GM19372 (cell line): ENCODE measurements at regions not wholly inside any gene's neighbourhood (a gene's known extent, or its start where the extent isn't known, plus 50 kb on each side); places are given as distances from the start of the nearest gene placed in this dataset.

Experiments used
- ATAC-seq: cut with Tn5 transposase; IDR thresholded peaks from one replicate; pipeline ENCODE4 v1.9.1; 2021; ENCODE audit warnings: mild to moderate bottlenecking, low read depth, moderate library complexity; ENCODE audit not compliant: unreplicated experiment

DNA sequence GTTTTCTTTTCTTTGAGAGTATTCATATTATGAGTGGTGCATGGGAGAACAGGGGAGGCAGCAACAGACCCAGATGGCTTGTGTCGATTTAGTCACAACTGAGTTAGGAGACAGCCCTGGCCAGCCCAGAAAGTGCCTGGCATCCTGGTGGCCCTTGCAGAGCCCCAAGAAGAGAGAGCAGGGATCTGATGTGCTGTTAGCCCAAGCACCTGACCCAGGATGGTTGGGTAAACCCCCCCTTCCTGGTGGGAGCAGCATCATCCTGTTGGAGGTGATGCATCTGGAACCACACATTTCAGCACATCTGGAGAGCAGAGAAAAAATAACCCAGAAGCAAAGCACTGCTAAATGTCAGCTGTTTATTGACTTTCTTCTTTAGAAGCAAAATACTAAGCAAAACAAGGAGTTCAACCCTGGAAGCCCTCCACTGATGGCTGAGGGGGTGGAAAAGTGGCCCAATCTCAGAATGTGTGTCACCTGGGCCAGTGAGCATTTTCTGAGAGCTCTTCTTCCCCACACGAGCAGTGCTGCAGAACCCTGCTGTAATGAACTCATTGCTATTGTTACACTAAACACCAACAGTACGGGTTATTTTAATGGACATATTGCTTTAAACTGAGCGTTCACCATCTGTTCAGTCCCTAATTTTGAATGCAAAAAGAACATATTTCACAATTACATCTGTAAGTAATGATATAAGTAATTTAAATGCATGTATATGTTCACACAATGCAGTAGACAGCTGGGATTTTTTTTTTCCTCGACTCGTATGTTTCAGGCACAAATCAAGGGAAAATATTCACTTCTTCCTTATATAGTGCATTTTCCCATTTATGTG, 100.6 kb upstream of the SMIM21 start:
- ATAC-seq, result no peak

DNA sequence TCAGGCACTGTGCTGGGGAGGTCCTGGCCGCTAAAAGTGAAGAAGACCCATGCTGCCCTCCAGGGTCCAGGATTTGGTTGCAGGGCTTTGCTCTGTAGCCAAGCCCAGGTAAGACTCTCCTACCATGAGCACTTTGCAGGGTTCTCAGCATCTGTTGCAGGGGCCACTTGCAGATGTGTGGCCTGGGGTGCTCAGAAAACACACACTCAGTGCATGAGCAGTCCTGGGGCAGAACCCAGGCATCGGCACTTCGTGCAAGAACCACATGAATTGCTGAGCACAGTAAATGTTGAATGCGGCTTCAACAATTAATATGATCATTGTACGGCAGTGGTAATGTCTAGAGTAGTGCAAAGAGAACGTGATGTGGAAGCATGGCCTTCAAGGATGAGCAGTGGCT, 98.5 kb upstream of the SMIM21 start:
- no peak for ATAC-seq

DNA sequence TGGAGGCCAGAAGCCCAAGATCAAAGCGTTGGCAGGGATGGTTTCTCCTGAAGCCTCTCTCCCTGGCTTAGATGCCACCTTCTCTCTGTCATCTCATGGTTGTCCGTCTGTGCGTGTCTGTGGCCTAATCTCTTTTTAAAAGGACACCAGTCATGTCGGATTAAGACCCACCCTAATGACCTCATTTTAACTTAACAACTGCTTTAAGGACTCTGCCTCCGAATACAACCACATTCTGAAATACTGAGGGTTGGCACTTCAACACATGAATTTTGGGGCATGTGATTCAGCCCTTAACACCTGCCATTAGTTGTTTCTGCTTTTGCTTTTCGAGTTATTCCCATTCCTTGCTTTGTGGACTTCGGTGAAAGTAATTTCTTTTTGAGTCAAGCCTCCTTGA, 97.8 kb upstream of the SMIM21 start:
- no peak for ATAC-seq

DNA sequence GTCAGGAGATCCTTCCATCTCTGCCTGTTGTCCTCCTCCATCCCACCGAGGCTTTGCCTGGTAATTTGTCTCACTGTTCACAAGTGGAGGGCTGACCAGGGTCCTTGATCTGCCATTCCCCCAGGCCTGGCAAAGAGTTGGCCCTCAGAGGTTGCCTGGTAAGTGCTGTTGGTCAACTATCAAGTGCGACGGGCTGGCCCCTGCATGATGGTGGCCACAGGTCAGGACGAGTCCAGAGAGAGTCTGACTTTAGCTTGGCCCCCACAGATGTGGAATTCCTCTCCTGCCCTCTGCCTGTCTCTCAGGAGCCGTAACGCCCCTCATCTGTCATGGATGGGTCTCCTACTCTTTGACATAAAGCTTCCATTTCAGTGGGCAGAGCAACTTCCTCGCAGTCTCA, 97.3 kb upstream of the SMIM21 start:
- no peak for ATAC-seq

DNA sequence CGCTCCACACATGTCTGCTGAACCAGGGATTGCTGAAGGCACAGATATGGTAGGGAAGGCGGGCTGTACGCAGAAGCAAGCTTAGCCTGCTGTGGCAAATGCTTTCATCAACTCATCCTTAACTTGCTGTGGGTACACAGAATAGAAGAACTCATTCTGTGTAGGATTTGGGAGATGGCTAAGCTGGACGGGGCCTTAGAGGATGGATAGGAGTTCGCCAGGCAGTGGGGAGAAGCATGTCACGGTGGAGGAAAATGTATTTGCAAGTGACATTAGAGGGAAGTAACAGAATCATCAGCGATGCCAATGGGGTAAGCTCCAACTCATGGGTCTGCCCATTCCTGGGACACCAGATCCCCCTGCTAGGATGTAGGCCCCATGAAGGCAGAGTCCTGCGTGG, 96.7 kb upstream of the SMIM21 start:
- ATAC-seq, result no peak

DNA sequence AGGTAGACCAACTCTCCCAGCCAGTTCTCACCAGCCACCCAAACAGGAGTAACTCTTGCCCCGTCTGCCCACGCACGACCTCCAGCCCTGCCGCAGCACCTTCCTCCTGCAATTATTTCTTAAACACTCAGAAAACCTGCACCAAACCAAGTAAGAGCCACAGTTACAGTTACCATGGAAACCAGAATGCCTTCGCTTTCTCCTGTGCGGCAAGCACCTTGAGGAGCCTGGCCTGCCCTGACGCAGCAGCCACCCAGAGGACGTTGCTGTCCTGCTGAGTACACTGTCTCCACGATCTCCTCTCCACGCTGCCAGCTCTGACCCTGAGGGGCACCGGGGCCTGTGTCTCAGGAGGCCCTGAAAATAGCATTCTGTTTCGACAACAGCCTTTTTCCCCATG, 94.3 kb upstream of the SMIM21 start:
- no peak for ATAC-seq

DNA sequence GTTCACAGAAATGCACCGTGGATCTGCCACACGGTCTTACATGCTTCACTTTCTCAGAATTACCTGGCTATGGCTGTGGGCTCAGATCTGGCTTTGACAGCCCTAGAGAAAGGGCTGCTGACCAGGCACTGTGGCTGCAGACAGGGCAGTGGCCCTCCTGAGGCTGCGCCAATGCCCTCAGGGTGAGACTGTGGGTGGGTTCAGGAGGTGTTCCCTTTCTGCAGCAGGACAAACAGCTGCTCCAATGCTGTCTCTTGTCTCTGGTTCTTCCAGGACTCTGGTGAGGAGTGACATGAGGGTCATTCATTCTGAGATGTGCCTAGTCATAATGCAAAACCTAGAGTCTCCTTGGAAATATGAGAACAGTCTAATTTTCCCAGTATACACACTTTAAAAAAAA, 90.5 kb upstream of the SMIM21 start:
- no peak for ATAC-seq

DNA sequence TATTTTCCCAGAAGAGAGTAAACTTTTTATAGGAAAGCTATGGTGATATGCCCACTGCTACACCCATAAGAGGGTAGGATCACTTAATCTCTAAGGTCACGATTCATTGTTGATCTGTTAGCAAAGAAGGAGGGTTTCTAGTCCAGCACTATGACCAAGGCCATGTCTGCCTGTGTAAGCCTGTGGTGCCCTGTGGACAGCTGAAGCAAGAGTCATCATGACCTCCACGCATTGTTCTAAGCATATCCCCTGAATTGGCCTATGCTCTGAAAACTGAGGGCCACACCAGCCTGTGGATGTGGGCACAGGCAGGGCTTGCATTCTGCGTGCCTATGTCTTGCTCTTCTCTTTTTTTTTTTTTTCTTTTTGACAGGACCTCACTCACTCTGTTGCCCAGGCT, 89.8 kb upstream of the SMIM21 start:
- ATAC-seq, result no peak

DNA sequence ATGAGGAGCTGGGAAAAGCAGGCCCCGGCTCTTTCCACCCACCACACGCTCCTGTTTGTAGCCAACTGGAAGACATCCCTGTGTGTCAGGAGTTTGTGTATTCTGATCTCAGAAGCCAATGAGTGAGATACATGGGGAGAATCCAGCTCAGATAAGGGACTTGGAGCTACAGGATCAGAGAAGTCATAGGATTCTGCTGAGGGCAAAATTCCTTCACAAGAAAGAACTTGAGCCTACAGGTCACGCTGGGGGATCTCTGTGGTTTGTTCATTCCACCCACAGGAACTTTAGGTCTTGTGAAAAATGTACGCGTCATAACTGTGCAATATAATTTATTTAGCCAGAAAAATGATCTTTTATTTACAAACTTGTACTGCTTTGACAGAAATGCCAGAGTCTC, 80.1 kb upstream of the SMIM21 start:
- no peak for ATAC-seq

DNA sequence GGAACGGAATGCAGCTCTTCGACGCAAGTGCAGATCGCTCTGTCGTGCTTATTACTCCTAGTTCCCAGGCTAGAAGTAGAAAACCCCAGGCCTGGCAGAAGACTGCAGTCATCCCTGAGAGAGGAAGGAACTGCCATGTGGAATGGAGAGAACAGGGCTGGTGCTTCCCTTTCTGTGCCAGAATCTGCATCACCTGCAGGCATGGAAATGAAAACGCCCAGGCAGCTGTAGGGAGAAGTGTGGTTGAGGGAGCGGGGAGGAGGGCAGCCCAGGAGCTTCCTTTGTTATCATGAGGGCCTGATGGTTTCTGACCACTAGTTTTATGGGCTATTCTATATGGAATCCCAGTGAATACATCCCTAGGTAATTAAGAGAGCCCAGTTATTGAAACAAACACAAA, 79.4 kb upstream of the SMIM21 start:
- no peak for ATAC-seq

DNA sequence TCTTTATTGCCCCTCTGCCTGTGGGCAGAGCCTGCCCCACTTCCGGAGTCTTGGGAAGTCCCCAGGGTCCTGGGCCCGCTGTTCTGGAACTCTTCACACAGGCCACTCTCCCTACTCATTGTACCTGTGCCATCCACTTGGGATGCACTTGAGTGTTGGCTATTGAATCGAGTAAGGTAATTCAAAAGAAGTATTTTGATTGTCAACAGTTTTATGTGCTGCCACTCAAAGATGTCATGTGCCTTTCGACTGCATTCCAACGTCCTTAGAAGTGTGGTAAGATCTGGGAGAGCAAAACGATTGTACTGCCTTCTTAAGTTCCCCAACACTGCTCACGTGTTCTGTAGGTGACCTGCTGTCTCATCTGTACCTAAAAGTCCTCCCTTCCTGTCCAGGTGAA, 77.0 kb upstream of the SMIM21 start:
- ATAC-seq, result no peak

DNA sequence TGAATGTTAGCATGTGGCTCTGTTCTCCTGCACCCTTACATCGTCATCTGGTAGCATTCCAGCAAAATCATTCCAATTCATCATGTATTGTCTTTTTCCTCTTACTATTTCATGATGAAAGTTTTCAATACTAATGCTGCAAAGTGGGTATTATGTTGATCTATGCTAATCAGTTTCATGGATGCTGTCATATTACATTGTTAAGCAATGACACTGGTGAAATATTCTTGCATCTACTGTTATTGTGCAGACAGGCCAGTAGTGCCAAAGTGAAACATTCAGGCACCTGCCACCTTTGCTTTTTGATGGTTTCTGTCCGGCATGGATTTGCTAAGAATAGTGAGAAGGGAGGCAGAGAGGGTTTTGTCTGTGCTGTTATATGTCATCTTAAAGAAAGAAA, 76.1 kb upstream of the SMIM21 start:
- no peak for ATAC-seq

DNA sequence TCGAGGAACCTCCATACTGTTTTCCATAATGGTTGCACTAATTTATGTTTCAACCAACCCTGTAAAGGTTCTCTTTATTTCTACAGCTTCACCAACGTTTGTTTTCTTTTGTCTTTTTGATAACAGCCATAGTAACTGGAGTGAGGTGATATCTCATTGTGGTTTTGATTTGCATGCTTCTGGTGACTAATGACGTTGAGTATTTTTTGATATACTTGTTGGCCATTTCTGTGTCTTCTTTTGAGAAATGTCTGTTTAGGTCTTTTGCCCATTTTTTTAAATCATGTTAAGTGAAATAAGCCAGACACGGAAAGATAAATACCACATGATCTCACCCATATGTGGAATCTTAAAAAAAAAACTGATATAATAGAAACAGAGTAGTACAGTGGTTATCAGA, 74.8 kb upstream of the SMIM21 start:
- ATAC-seq, result no peak

DNA sequence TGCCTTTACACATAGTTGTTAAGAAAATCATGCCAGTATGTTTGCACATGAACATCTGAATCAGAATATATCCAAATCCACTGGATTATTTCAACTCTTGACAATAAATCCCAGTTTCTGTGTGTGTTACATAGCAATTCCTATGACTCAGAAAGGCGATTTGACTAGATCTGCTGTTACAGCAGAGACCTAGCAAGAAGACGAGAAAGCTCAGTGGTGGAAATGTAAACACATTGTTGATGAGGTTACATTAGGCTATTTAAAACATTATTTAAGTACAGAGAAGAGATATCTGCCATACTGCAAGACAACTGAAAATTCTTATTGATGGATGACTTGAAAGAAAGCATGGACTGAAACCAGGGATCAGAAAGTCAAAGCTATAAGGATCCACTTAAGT, 73.0 kb upstream of the SMIM21 start:
- ATAC-seq, result no peak

DNA sequence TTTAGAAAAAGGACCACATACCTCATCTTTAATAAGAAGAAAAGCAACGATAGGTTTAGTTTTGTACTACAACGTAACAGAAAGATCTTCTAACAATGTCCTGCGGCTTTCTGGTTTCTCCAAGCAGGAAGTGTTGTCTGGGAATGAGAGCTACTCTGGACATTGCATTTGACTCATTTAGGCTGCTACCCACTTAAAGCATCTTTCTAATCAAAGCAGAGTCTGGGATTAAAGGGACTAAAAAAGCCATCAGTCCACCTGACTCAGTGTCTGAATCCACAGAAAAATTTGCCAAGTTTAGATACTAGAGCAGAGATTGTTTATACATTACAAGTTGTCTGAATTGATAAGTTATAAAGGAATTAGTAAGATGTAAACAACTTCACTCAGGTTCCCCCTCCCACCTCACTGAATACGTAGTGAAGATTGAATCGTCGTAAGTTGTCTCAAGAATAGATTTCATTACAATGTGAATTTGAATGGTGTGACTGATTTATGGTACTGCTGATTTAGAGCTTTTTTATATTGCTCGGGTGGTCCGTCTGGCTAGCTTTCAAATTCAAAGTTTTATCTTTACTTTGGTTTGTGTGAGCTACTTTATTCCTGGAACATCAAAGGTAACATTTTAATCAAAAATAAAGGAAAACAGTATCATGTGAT, 70.2 kb upstream of the SMIM21 start:
- no peak for ATAC-seq

DNA sequence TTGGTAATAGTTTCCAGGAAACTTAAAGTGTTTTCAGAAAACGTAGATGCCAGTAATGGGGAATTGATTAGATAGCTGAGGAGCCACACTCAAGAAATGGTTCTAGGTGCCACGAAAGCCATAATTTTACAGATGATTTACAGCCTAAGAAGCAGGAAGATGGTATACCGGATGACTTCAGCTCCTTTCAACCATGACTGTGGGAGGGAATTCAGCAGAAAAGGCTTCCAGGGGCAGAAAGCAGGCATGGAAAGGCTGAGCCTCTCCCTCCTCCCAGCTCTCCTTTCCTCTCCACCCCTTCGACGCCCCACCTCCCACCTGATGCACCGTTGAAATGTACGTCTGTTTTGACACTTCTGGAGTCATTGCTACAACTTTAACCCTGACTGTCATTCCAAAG, 68.6 kb upstream of the SMIM21 start:
- ATAC-seq, result no peak

DNA sequence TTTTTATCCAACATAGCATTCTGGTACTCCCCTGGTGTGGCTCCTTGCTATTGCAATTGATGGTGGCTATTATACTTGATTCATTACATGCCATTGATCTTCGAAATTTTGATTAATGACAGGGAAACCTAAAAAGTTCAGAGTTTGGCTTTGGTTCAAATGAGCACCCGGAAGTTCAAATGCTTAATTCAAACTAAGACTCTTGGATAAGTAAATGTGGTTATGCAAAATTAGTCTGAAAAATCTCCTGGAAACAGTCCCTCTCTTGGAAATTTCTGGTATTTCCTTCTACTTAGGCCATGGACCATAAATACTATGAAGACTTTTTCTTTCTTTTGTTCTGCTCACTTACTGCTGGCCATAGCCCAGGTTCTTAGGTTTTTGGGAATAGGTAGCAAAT, 65.3 kb upstream of the SMIM21 start:
- ATAC-seq, result no peak

DNA sequence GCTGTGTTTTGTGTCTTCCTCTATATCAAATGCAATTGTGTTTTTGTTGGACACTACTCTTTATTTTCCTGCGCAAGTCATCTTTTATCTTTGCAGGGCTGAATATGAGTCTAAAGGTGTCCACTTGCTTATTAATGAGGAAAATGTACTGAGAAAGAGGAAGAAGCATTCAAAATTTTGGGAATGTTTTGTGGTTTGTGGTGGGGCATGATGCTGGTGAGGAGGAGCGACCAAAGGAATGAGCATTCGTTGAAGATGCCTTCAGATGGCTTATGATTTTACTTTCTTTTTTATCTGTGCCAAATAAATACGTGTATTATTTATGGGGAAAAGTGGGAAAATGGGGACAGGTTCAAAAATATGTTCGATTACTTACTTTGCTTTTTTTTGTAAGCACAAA, 63.9 kb upstream of the SMIM21 start:
- no peak for ATAC-seq

DNA sequence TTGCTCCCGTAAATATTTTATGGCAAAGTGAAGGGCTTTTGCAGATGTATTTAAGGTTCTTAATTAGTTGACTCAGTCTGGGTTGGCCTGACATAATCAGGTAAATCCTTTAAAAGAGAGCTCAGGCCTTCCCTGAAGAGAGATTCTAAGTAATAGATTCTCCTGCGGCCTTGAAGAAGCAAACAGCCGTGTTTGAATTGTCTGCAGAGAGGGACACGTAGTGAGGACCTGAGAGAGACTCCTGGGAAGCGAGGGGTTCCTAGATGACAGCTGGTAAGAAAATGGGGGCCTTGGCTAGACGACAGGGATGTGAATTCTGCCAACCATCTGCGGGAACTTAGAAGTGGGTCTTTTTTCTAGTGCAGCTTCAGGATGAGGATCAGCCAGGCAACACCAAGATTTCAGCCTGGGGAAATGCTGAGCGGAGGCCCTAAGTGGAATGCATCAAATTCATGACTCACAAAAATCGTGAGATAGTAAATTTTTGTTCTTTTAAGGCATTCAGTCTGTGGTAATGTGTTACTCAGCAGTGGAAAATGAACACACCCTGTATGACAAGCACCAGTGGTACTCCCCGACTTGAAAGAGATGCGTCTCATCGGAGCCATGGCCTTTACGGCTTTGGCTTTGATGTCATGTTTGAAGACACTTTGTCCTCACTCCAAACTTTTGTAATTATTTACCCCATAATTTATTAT, 62.1 kb upstream of the SMIM21 start:
- no peak for ATAC-seq

DNA sequence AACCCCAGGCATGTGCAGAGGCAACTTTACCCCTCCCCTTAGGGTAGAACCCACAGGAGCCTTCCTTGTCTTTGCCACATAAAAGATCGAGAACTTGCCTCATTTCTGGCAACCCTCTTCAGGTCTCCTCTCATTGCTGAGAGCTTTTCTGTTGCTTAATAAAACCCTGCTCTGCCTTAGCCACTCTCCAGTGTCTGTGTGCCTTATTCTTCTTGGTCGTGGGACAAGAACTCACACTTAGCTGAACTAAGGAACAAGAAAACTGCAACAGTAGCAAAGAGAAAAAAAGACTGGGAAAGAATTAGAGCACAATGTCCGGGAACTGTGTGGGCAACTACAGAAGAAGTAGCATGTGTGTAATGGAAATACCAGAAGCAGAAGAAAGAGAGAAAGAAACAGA, 56.2 kb upstream of the SMIM21 start:
- no peak for ATAC-seq

DNA sequence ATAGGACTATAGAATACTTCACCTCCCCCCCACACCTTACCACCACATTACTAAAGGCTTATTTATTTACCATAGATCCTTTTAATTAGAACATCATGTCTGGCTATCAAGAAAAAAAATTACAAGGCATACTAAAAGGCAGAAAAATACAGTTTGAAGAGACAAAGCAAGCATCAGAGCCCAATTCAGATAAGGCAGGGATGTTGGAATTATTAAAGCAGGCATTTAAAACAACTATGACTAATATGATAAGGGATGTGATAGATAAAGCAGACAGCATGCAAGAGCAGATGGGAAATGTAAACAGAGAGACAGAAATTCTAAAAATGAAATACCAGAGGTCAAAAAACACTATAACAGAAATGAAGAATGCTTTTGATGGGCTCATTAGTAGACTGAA, 55.4 kb upstream of the SMIM21 start:
- ATAC-seq, result no peak

DNA sequence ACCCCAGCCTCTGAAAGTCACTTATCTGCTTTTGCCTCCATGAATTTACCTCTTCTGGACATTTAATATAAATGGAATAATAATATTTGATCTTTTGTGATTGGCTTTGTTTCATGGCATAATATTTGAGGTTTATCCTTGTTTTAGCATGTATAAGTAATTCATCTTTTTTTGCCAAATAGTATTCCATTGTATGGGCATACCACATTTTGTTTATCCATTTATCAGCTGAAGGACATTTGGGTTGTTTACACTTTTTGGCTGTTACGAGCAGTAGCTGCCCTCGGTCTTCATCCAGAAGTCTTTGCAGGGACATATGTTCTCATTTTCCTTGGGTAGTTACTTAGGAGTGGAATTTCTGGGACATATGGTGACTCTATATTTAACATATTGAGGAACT, 53.0 kb upstream of the SMIM21 start:
- no peak for ATAC-seq
